T follicular helper cell (primary cell): ENCODE measurements at regions not wholly inside any gene's neighbourhood (a gene's known extent, or its start where the extent isn't known, plus 50 kb on each side); places are given as distances from the start of the nearest gene placed in this dataset.

Source experiments
- DNase-seq: peaks from one replicate; pipeline ENCODE4 v3.0.0-alpha.2; 2020; ENCODE audit warnings: low read depth

- DNase-seq = no peak
Observed at GRCh38 chrX:68927178-68927577, 98.4 kb downstream of the EFNB1 start.

GRCh38 chrX:68923147-68923546 lies 94.3 kb downstream of the EFNB1 start:
- DNase-seq = no peak

GRCh38 chrX:68922013-68922412 lies 93.2 kb downstream of the EFNB1 start:
- DNase-seq = no peak

- DNase-seq = no peak
Observed at GRCh38 chrX:68920561-68920960, 91.7 kb downstream of the EFNB1 start.

DNA sequence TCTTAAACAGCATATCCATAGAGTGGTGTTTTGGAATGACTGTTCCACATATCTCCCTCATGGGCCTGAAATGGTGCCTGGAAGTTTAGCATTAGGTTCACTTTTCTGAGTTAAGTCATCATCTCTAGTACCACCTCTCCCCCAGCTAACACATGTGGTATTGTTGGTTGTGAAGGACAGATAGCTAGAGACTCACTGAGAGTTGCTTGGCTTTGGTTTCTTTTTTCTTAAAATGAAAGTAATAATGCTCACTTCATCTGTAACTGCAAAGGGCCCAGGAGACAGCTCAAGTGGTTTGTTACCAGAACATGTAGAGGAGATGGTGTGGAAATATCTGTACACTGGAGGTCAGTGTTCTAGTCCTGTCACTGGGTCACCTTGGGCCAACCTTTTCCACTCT lies 90.9 kb downstream of the EFNB1 start:
- DNase-seq = no peak

- DNase-seq = no peak
Observed at GRCh38 chrX:68918202-68918601, 89.4 kb downstream of the EFNB1 start.

DNA sequence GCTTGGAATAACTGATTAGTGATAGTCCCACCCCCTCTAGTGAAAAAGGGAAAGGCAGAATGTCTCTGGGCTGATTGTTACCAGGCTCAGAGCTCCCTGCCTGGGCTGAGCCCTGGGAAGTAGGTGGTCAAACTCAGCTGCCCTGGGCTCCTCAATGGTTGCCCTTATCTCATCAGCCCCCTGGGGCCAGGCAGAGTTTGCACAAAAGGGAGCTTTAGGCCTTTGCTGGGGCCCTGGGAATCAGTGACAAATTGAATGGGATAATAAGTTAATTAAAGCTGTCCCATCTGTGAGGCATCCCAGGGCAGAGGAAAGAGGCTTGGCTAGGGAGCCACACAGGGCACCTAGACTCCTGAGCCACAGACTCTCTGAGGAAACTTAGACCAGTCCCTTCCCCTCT lies 89.0 kb downstream of the EFNB1 start:
- DNase-seq = no peak

- DNase-seq = no peak
Observed at GRCh38 chrX:68916891-68917290, 88.1 kb downstream of the EFNB1 start.

GRCh38 chrX:68915778-68916177 lies 87.0 kb downstream of the EFNB1 start:
- no peak for DNase-seq

DNA sequence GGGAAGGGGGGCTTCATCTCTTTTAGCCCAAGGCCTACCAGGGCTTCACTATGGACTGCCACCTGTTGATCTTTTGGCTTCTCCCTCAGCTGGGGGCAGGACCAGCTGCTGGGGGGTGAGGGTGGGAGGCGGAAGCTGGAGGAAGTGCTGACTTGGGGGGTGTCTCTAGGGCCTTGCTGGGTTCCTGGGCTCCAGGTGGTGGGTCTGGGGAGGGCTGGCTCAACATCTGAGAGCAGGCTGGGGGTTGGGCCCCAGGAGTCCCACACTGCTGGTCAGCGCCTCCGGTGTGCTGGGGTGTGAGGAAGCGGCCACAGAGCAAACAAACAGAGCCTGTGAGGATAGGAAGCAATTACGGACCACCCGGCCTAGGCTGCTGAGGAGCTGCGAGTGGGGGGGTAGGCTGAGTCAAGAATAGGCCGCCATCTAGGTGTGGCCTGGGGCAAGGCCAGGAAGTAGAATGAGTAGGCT lies 85.7 kb downstream of the EFNB1 start:
- DNase-seq = no peak

- DNase-seq = no peak
Observed at GRCh38 chrX:68913249-68913547, 84.4 kb downstream of the EFNB1 start.

DNA sequence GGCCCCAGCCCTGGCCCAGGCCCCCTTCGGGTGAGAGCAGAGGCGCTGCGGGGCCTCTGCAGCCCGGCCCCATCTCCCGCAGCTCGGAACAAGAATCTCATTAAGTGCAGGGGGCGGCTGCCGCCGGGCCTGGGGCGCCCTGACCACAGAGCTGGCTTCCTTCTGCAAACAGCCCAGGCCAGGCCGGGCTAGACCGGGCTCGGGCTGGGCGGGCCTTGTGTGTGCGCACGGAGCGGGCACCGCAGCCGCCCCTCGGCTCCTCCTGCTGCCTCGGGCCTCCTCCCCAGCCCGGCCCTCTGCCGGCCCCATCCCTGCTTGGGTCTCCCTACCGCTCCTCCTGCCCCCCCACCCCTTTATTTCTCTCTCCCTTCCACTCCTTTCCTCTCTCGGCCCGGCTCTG lies 83.3 kb downstream of the EFNB1 start:
- no peak for DNase-seq

DNA sequence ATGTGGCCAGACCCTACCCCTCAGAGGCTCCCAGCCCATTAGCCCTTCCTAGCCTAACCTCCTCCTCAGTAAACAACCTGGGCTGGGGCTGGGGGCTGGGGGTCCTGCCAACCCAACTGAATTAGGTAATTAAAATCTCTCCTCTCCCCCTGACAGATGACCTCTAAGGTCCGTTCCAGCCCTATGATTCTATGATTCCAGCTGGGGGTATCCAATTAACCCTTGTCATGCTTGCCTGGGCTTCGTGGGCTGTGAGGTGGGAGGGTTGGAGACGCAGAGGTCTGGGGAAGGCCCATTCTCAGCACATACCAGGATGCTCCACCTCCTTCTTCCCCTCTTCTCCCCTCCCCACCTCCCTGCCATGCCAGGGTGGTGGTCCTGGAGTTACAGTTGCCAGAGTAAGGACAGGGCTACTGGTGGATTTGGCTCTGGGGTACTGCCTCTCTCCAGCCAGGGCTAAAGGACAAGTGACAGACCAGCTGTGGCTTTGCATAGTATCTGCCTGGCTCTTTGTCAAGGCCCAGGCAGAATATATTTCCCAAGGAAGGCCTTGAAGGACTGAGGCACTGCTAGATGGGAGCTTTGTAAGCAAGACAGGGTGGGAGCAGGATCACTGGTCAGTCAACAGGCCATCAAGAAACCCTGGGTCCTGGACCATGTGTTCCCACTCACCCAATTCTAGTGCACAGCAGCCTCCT lies 82.1 kb downstream of the EFNB1 start:
- no peak for DNase-seq

- DNase-seq = no peak
Observed at GRCh38 chrX:68909945-68910344, 81.1 kb downstream of the EFNB1 start.

- no peak for DNase-seq
Observed at GRCh38 chrX:68908071-68908470, 79.2 kb downstream of the EFNB1 start.

DNA sequence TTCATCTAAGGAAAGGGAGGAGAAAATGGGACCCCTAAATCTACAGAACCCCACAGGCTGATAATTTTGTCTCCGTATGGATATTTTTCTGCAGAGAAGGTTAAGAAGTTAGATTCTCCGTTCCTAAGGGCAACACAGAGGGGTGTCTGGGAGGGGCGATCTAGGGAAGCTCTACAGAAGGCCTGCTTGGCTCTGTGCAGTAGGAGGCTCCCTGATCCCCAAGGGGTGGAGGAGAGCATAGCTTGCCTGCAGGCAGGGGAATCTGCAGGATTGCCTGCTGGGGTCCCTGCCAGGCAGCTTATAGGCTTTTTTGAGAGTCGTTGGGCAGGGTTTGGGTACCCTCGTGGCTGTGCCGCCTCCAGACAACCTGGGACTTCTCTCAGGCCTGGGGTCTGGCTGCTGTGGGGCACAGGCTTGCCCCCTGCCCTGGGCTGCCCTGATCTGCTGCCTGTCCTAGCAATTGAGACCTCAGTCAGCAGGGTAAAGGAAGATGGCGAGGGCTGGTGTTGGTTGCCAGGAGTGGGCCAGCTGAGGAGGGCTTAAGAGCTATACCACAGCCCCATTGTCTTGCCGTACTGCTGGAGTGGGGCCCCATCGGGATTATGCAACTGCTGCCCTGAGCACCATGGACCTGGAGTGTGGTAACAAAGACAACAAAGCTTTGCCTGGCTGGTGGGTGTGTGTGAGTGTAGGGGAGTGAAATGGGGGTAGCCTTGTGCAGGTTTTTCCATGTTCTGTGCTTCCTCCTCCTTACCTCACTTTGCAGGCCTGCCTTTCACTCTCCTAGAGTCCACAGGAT lies 74.1 kb downstream of the EFNB1 start:
- DNase-seq = no peak

DNA sequence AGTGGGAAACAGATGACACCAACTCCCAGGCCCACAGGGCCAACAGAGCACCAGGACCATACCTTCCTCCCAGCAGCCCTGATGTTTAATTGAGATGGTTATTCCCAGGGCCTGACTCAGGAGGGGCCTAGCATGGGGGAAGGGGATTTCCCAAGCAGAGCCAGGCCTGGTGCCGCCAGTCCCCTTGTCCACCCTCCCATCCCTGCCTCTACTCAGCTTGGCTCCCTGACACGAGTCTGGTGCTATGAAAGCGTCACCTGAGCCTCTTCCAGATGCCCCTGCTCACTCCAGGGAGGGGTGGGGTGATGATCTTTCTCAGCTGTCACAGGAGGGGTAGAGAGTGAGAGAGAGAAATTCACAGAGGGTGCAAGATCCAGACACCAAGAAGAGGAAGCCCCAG lies 72.7 kb downstream of the EFNB1 start:
- DNase-seq = no peak

DNA sequence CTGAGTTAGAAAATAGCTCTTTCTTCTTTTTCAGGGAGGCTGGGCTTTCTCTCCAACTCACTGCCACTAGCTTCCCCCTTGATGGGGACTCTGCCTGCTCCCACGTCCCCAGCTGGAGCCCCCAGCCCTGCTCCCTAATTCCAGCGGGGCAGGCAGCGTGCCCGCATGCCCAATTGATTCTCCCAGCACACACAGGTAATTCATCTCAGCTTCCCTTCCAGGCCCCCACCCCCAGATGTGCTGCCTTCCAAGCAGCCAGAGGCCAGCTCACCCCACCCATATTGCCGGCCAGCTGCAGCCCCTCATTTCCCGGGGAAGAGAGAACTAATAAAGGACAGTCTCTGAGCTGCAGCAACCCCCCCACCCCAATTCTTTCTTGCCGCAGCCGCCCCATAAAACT lies 69.8 kb downstream of the EFNB1 start:
- no peak for DNase-seq

- no peak for DNase-seq
Observed at GRCh38 chrX:68897118-68897945, 68.5 kb downstream of the EFNB1 start.

DNA sequence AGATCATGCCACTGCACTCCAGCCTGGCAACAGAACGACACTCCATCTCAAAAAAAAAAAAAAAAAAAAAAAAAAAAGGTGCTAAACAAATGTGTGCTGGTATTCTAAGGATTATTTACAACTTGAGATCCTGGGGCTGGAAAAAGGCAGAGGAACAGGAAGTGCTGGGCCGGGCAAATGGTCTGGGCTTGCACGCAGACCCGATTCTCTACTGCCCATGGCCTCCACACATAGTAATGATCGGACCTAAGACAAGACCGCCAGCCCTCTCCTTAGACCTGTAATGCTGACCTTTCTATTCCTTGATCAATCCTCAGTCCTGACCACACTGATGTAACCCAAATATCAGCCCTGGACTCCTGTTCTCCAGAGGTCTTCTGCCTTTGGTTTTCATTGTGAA lies 67.8 kb downstream of the EFNB1 start:
- DNase-seq = no peak

DNA sequence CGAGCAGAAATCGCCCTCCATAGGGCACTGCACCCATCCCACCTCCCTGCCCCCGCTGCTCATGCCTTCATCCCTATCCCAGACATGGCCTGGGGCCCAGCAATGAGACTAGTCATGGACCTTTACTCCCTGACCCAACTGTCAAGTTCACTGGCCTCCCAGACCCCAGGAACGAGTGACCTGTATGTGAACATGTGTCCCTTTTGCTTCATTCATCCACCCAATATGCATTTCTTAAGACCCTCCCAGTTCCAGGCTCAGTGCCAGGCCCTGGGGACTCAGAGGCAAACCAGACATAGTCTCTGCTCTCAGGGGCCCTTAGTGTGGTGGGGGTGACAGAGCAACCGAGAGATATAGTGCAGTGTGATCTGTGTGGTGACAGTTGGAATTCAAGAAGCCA lies 67.0 kb downstream of the EFNB1 start:
- no peak for DNase-seq

DNA sequence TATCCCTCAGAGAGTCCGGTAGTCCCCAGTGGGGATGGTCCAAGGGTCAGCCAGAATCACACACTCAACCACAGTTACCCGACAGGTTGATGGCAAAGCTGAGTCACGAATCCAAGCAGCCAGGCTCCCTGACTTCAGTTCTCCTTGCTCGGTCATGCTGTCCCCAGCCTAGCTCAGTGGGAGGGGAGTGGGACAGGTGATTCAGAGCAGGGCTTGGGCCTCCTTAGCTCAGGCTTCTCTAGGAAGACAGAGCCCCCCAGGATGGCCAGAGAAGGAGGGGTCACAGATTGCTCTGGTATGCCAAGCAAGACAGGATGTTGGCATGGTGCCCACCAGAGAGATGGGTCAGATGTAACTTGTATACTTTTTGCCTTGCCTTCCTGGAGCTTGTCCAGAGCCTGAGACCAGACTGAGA lies 66.5 kb downstream of the EFNB1 start:
- DNase-seq = no peak
